ENCODE measurements at regions not wholly inside any gene's neighbourhood (a gene's known extent, or its start where the extent isn't known, plus 50 kb on each side); places are given as distances from the start of the nearest gene placed in this dataset.

GRCh38 chr3:21326704-21327475 lies 424.1 kb downstream of the ZNF385D start:
- POLR2A ChIA-PET, result no interaction called here
- no CpG with 5 or more reads among the region's 3 CpGs for WGBS (ENCODE audit: insufficient coverage)
- no peaks in the 10 kb centered on the region for H3K27me3 ChIP-seq (replicated peaks in 2 of 5; ENCODE audit: control insufficient read depth in 4 of 5, insufficient read depth in 5 of 5, low read length in 4 of 5)
- no peaks in the 10 kb centered on the region for H3K4me1 ChIP-seq (ENCODE audit: control extremely low read depth in 1 of 4, control insufficient read depth in 4 of 4, insufficient read depth in 4 of 4, low read length in 3 of 4)
- CTCF ChIA-PET, result interaction anchor here (0.6 kb wide), 1 partner anchor 10 kb away, joined by 3 read pairs; no protein-coding TSS in a partner anchor
- H3K27ac ChIP-seq (ENCODE audit: insufficient read depth in 1 of 2, low read depth in 1 of 2, low read length in 2 of 2, poor library complexity in 1 of 2, severe bottlenecking in 2 of 2), result no peak overlapping the region
- H3K36me3 ChIP-seq (ENCODE audit: control insufficient read depth in 4 of 4, insufficient read depth in 4 of 4, low read length in 3 of 4), result no peaks in the 10 kb centered on the region
- H3K4me3 ChIP-seq (ENCODE audit: control insufficient read depth in 1 of 7, extremely low read depth in 1 of 7, insufficient read depth in 4 of 7, low read depth in 2 of 7, low read length in 6 of 7), result no peak overlapping the region
- DNase-seq, result no peak
- no peaks in the 10 kb centered on the region for H3K9me3 ChIP-seq (ENCODE audit: control extremely low read depth in 1 of 5, control insufficient read depth in 4 of 5, insufficient read depth in 2 of 5, low read depth in 1 of 5, low read length in 4 of 5)

GRCh38 chr3:21314688-21315087 lies 436.3 kb downstream of the ZNF385D start:
- no peak for DNase-seq
- no peaks in the 10 kb centered on the region for H3K4me1 ChIP-seq (ENCODE audit: control extremely low read depth in 1 of 4, control insufficient read depth in 4 of 4, insufficient read depth in 4 of 4, low read length in 3 of 4)
- ChIA-PET CTCF (no interaction called here), POLR2A (no interaction called here)
- H3K4me3 ChIP-seq (ENCODE audit: control insufficient read depth in 1 of 7, extremely low read depth in 1 of 7, insufficient read depth in 4 of 7, low read depth in 2 of 7, low read length in 6 of 7), result no peak overlapping the region
- no peaks in the 10 kb centered on the region for H3K27me3 ChIP-seq (replicated peaks in 2 of 5; ENCODE audit: control insufficient read depth in 4 of 5, insufficient read depth in 5 of 5, low read length in 4 of 5)
- 50% methylated on average over 2 of the region's 2 CpGs for WGBS (ENCODE audit: insufficient coverage)
- no peaks in the 10 kb centered on the region for H3K36me3 ChIP-seq (ENCODE audit: control insufficient read depth in 4 of 4, insufficient read depth in 4 of 4, low read length in 3 of 4)
- H3K9me3 ChIP-seq (ENCODE audit: control extremely low read depth in 1 of 5, control insufficient read depth in 4 of 5, insufficient read depth in 2 of 5, low read depth in 1 of 5, low read length in 4 of 5), result no peaks in the 10 kb centered on the region
- H3K27ac ChIP-seq (ENCODE audit: insufficient read depth in 1 of 2, low read depth in 1 of 2, low read length in 2 of 2, poor library complexity in 1 of 2, severe bottlenecking in 2 of 2), result no peak overlapping the region

GRCh38 chr3:21310891-21311290 lies 440.1 kb downstream of the ZNF385D start:
- Histone ChIP-seq H3K4me3 (ENCODE audit: control insufficient read depth in 1 of 7, extremely low read depth in 1 of 7, insufficient read depth in 4 of 7, low read depth in 2 of 7, low read length in 6 of 7) (no peak overlapping the region), H3K9me3 (ENCODE audit: control extremely low read depth in 1 of 5, control insufficient read depth in 4 of 5, insufficient read depth in 2 of 5, low read depth in 1 of 5, low read length in 4 of 5) (no peaks in the 10 kb centered on the region), H3K27ac (ENCODE audit: insufficient read depth in 1 of 2, low read depth in 1 of 2, low read length in 2 of 2, poor library complexity in 1 of 2, severe bottlenecking in 2 of 2) (no peak overlapping the region), H3K4me1 (ENCODE audit: control extremely low read depth in 1 of 4, control insufficient read depth in 4 of 4, insufficient read depth in 4 of 4, low read length in 3 of 4) (no peaks in the 10 kb centered on the region), H3K36me3 (ENCODE audit: control insufficient read depth in 4 of 4, insufficient read depth in 4 of 4, low read length in 3 of 4) (no peaks in the 10 kb centered on the region), H3K27me3 (replicated peaks in 2 of 5; ENCODE audit: control insufficient read depth in 4 of 5, insufficient read depth in 5 of 5, low read length in 4 of 5) (no peaks in the 10 kb centered on the region)
- no CpG with 5 or more reads among the region's 1 CpG for WGBS (ENCODE audit: insufficient coverage)
- POLR2A ChIA-PET, result no interaction called here
- CTCF ChIA-PET, result no interaction called here
- no peak for DNase-seq

DNA sequence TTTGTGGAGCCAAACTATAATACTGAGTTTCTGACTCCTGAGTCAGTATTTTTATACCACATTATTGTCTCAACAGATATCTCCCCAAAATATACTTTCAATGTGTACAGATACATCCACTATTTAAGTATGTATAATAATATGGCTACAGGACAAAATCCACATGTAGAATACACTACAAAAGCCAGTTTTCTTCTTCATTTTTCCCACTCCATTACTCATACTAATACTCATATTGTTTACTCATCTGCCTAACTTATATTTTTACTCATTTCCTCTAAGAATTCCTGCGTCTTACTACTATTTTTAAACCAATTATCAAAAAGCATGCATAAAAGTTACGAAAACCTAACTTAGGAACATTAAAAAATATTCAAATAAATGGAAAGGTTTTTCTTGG lies 440.8 kb downstream of the ZNF385D start:
- WGBS (ENCODE audit: insufficient coverage), result no CpG with 5 or more reads among the region's 2 CpGs

DNA sequence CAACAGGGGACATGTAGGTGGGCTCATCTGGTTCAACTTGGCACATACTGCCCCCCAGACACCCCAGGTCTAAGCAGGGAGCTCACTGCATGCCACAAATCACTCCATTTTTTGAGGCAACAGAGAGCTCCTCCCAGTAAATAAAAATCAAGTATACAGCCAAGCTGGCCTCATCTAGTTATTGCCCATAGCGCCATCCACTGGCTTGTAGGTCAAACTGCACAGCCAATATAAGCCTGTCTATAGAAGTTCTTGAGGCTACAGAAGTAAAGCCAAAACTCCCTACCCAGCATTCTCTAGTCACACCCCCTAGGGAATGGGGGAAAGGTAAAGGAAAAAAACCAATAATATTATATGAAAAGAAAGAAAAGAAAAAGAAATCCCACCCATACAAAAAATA lies 453.7 kb downstream of the ZNF385D start:
- peaks cover 0 to 6% (median 2%) of the 10 kb centered on the region in 5 experiments for H3K9me3 ChIP-seq (ENCODE audit: control extremely low read depth in 1 of 5, control insufficient read depth in 4 of 5, insufficient read depth in 2 of 5, low read depth in 1 of 5, low read length in 4 of 5)
- POLR2A ChIA-PET, result no interaction called here
- H3K36me3 ChIP-seq (ENCODE audit: control insufficient read depth in 4 of 4, insufficient read depth in 4 of 4, low read length in 3 of 4), result no peaks in the 10 kb centered on the region
- H3K27ac ChIP-seq (ENCODE audit: insufficient read depth in 1 of 2, low read depth in 1 of 2, low read length in 2 of 2, poor library complexity in 1 of 2, severe bottlenecking in 2 of 2), result no peak overlapping the region
- no peak for DNase-seq
- H3K4me1 ChIP-seq (ENCODE audit: control extremely low read depth in 1 of 4, control insufficient read depth in 4 of 4, insufficient read depth in 4 of 4, low read length in 3 of 4), result no peaks in the 10 kb centered on the region
- WGBS (ENCODE audit: insufficient coverage), result no CpG with 5 or more reads among the region's 1 CpG
- no peaks in the 10 kb centered on the region for H3K27me3 ChIP-seq (replicated peaks in 2 of 5; ENCODE audit: control insufficient read depth in 4 of 5, insufficient read depth in 5 of 5, low read length in 4 of 5)
- CTCF ChIA-PET, result no interaction called here
- H3K4me3 ChIP-seq (ENCODE audit: control insufficient read depth in 1 of 7, extremely low read depth in 1 of 7, insufficient read depth in 4 of 7, low read depth in 2 of 7, low read length in 6 of 7), result no peak overlapping the region

More for the DNA sequence above, 440.8 kb downstream of the ZNF385D start:
- no peak for DNase-seq
- Histone ChIP-seq H3K27me3 (replicated peaks in 2 of 5; ENCODE audit: control insufficient read depth in 4 of 5, insufficient read depth in 5 of 5, low read length in 4 of 5) (no peaks in the 10 kb centered on the region), H3K4me1 (ENCODE audit: control extremely low read depth in 1 of 4, control insufficient read depth in 4 of 4, insufficient read depth in 4 of 4, low read length in 3 of 4) (no peaks in the 10 kb centered on the region), H3K9me3 (ENCODE audit: control extremely low read depth in 1 of 5, control insufficient read depth in 4 of 5, insufficient read depth in 2 of 5, low read depth in 1 of 5, low read length in 4 of 5) (no peaks in the 10 kb centered on the region), H3K27ac (ENCODE audit: insufficient read depth in 1 of 2, low read depth in 1 of 2, low read length in 2 of 2, poor library complexity in 1 of 2, severe bottlenecking in 2 of 2) (no peak overlapping the region), H3K4me3 (ENCODE audit: control insufficient read depth in 1 of 7, extremely low read depth in 1 of 7, insufficient read depth in 4 of 7, low read depth in 2 of 7, low read length in 6 of 7) (no peak overlapping the region), H3K36me3 (ENCODE audit: control insufficient read depth in 4 of 4, insufficient read depth in 4 of 4, low read length in 3 of 4) (no peaks in the 10 kb centered on the region)
- CTCF ChIA-PET, result no interaction called here
- POLR2A ChIA-PET, result no interaction called here

DNA sequence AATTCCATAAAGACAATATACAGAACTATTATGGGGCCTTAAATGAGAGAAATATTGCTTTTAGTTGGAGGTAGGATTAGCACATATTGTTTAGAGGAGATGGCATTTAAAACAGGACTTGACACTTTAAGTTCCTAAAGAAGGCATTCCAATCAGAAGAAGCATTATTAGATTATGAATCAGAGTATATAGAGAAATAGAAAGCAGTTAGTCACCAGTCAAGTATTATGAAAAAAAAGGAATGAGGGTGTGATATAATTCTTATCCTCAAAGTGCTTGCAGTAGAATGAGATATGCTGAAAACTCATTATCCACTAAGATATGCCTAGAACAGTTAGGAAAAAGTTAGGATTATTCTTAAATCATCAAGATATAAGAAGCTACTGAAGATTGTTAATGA lies 456.2 kb downstream of the ZNF385D start:
- Histone ChIP-seq H3K27ac (ENCODE audit: insufficient read depth in 1 of 2, low read depth in 1 of 2, low read length in 2 of 2, poor library complexity in 1 of 2, severe bottlenecking in 2 of 2) (no peak overlapping the region), H3K4me3 (ENCODE audit: control insufficient read depth in 1 of 7, extremely low read depth in 1 of 7, insufficient read depth in 4 of 7, low read depth in 2 of 7, low read length in 6 of 7) (no peak overlapping the region), H3K27me3 (replicated peaks in 2 of 5; ENCODE audit: control insufficient read depth in 4 of 5, insufficient read depth in 5 of 5, low read length in 4 of 5) (no peaks in the 10 kb centered on the region), H3K9me3 (ENCODE audit: control extremely low read depth in 1 of 5, control insufficient read depth in 4 of 5, insufficient read depth in 2 of 5, low read depth in 1 of 5, low read length in 4 of 5) (peaks cover 0 to 6% (median 0%) of the 10 kb centered on the region in 5 experiments), H3K36me3 (ENCODE audit: control insufficient read depth in 4 of 4, insufficient read depth in 4 of 4, low read length in 3 of 4) (no peaks in the 10 kb centered on the region), H3K4me1 (ENCODE audit: control extremely low read depth in 1 of 4, control insufficient read depth in 4 of 4, insufficient read depth in 4 of 4, low read length in 3 of 4) (no peaks in the 10 kb centered on the region)
- POLR2A ChIA-PET, result no interaction called here
- DNase-seq, result no peak
- CTCF ChIA-PET, result no interaction called here

- H3K27ac ChIP-seq (ENCODE audit: insufficient read depth in 1 of 2, low read depth in 1 of 2, low read length in 2 of 2, poor library complexity in 1 of 2, severe bottlenecking in 2 of 2), result no peak overlapping the region
- WGBS (ENCODE audit: insufficient coverage), result no CpG with 5 or more reads among the region's 2 CpGs
- no peaks in the 10 kb centered on the region for H3K36me3 ChIP-seq (ENCODE audit: control insufficient read depth in 4 of 4, insufficient read depth in 4 of 4, low read length in 3 of 4)
- peaks cover 0 to 6% (median 0%) of the 10 kb centered on the region in 5 experiments for H3K9me3 ChIP-seq (ENCODE audit: control extremely low read depth in 1 of 5, control insufficient read depth in 4 of 5, insufficient read depth in 2 of 5, low read depth in 1 of 5, low read length in 4 of 5)
- H3K4me3 ChIP-seq (ENCODE audit: control insufficient read depth in 1 of 7, extremely low read depth in 1 of 7, insufficient read depth in 4 of 7, low read depth in 2 of 7, low read length in 6 of 7), result no peak overlapping the region
- POLR2A ChIA-PET, result interaction anchor here (0.6 kb wide), 1 partner anchor 22 kb away, joined by 3 read pairs; no protein-coding TSS in a partner anchor
- no peak for DNase-seq
- H3K27me3 ChIP-seq (replicated peaks in 2 of 5; ENCODE audit: control insufficient read depth in 4 of 5, insufficient read depth in 5 of 5, low read length in 4 of 5), result no peaks in the 10 kb centered on the region
- no peaks in the 10 kb centered on the region for H3K4me1 ChIP-seq (ENCODE audit: control extremely low read depth in 1 of 4, control insufficient read depth in 4 of 4, insufficient read depth in 4 of 4, low read length in 3 of 4)
- CTCF ChIA-PET, result no interaction called here
Measured at GRCh38 chr3:21292971-21293370, 458.0 kb downstream of the ZNF385D start.
